NCI-H146 (cell line): ENCODE measurements at regions not wholly inside any gene's neighbourhood (a gene's known extent, or its start where the extent isn't known, plus 50 kb on each side); places are given as distances from the start of the nearest gene placed in this dataset.
"Not testable (repeated sequence)": the region's sequence is repeated elsewhere in the genome, so short reads cannot be mapped to it uniquely, and the experiment has no call there.

ENCODE experiments used
- DNase-seq: peaks from one replicate; lab custom pipeline; 2025; lab: John Stamatoyannopoulos, UW

- no peak for DNase-seq
These were observed 167.1 kb upstream of the FAM3C start for GRCh38 chr7:121563177-121563576.

- no peak for DNase-seq
These were observed 166.2 kb upstream of the FAM3C start for GRCh38 chr7:121562259-121562658.

GRCh38 chr7:121561717-121562116 lies 165.6 kb upstream of the FAM3C start:
- DNase-seq, result peak; percentile 40

DNA sequence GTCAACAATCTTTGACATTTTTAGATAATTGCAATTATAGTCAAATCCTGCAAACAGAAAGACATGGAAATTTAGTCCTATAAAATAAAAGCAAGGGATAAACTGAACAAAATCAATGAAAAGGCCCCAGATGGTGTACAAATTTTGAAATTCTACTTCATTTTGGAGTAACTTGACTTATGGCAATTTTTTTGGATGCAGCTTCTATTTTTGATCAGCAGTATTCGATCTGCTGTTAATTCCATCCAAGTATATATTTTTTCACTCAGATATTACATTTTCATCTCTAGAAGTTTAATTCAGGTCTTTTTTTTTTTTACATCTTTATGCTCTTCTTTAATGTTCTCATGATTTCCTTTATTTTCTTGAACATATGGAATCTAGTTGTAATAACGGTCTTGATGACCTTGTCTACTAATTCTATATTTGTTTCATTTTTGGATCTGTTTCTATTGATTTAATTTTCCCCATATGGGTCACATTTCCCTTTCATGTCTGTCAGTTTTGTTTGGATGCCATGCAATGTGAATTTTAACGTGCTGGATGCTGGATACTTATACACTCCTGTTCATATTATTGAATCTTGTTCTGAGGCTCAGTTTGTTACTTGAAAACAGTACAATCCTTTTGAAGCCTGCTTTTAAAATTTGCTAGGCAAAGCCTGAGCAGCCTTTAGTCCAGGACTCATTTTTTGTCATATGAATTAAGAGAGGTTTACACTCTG lies 164.3 kb upstream of the FAM3C start:
- DNase-seq, result no peak

DNA sequence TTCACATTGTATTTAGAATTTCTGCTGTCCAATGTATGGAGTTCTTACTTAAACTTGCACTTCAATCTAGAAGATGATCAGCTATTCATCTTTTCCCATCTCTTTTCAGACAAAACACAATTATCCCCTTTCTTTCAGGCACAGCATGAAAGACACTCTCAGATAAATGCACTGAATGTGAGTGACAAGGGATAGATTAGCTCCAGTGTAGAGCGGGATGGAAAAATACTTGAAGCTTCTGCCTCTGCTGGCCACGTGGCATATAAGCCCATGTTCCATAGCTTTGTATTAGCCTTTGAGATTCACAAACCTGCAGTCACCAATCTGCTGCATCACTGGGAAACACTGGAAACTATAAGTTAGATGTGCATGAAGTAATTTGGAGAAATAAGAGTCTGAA lies 162.2 kb upstream of the FAM3C start:
- DNase-seq, result peak; percentile 44

DNA sequence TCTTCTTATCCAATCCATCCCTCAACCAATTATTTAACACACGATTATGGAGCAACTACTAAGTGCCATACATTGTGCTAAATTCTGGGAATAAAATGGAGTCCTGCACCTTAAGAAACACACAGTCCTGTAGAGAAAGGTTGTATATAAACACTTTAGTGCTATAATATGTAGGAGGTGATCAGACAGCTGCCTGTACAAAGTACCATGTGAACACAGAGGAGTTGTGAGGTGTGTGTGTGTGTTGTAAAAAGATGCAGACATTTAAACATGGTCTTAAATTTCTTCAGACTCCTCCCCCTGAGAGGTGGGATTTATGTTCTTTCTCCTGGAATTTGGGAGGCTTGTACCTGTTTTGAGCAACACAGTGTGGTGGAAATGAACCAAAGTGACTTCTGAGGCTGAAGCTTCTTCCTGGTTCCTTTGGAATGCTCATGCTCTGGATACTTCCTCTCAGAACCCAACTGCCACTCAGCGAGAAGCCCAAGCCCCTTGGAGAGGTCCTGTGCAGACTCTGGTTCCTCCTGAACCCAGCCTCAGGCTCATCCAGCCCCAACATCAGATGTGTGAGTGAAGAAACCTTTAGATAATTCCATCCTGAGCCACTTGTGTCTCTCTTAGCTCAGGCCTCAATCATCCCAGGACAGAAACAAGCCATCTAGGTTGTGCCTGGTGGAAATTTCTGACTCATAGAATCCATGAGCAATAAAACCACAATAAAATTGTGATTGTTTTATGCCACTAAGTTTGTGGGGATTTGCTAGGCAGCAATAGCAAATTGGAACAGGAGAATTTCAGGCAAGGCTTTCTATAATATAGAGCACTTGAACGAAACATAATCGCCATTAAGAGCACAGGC lies 161.2 kb upstream of the FAM3C start:
- DNase-seq, result no peak

- DNase-seq, result no peak
These were observed 159.4 kb upstream of the FAM3C start for GRCh38 chr7:121555558-121555957.

DNA sequence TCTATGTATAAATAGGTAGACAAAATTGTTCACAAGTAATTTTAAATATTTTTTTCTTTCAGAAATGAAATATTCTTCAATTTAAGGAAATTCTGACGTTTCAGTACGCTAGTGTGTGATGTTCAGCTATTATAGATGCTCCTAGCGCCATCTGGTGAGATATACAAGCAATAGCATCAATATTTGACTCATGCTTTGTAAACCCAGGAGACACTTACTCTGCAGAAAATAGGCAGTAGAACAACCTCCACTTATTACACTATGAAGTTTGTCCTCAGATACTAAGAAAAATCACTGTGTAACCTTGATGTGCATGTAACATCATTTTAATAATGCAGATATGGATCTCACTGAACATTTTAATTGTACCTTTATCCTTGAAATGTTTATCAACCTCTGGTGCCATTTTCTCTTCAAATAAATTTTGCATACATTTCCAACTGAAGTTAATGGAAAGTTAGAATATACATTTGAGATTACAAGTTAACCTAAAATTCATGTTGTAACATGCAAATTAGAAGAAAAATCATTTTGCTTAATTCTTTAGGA lies 151.5 kb upstream of the FAM3C start:
- peak; percentile 67 for DNase-seq

DNA sequence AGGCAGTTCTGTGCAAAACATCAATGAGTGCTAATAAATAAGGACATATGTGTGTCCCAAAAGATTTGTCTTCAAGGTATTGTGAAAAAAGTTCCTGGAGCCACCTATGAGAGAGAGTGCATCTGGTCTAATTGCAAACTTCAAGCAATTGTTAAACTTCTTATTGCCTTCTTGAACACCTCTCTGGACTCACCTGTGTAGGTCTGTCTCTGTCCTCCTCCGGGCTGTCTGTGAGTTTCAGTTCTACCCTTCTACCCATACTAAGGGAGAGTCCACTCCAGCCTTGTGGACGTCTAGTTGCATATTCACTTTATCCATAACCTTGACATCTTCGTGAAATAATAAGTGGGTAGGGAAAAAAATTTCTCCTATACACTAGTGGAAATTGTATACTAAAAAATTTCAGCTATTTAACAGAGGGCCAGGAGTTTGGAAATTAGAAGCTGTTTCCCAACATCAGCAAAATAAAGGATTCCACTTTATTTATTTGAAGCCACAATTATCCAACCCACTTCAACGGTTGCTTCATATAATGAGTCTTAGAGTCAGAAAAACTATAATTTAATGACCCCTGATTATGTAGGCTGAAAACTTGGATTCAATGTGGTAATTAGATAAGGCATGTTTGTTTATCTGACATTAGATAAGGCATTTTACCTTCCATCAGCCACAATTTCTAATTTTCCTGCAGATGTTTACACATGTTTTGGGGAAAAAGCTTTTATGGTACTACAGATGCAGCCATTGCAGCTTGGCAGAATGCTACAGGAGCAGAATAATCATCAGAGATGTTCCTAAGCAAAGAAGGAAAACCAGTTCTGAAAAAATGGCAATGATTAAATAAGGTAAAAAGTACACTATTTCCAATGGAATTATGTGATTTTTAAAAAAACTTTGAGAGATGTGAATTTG lies 150.8 kb upstream of the FAM3C start:
- peak; percentile 31 for DNase-seq

GRCh38 chr7:121545418-121545817 lies 149.3 kb upstream of the FAM3C start:
- DNase-seq, result no peak

- no peak for DNase-seq
These were observed 148.6 kb upstream of the FAM3C start for GRCh38 chr7:121544726-121545125.

GRCh38 chr7:121544238-121544637 lies 148.1 kb upstream of the FAM3C start:
- no peak for DNase-seq

- DNase-seq, result no peak
These were observed 145.3 kb upstream of the FAM3C start for GRCh38 chr7:121541457-121541856.

DNA sequence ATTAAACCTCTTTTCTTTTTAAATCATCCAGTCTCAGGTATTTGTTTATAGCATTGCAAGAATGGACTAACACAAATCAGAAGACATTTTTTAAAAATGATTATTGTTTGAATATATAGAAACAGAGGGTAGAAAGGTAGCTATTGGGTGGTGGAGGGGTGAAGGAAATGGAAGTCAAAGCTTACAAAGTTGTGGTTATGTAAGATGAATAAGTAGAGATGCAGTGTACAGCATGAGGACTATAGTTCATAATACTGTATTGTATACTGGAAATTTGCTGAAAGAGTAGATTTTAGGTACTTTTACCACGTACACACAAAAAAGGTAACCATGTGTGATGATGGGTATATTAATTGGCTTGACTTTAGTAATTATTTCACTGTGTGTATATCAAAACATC lies 144.0 kb upstream of the FAM3C start:
- no peak for DNase-seq

GRCh38 chr7:121537031-121537430 lies 140.9 kb upstream of the FAM3C start:
- DNase-seq, result no peak

DNA sequence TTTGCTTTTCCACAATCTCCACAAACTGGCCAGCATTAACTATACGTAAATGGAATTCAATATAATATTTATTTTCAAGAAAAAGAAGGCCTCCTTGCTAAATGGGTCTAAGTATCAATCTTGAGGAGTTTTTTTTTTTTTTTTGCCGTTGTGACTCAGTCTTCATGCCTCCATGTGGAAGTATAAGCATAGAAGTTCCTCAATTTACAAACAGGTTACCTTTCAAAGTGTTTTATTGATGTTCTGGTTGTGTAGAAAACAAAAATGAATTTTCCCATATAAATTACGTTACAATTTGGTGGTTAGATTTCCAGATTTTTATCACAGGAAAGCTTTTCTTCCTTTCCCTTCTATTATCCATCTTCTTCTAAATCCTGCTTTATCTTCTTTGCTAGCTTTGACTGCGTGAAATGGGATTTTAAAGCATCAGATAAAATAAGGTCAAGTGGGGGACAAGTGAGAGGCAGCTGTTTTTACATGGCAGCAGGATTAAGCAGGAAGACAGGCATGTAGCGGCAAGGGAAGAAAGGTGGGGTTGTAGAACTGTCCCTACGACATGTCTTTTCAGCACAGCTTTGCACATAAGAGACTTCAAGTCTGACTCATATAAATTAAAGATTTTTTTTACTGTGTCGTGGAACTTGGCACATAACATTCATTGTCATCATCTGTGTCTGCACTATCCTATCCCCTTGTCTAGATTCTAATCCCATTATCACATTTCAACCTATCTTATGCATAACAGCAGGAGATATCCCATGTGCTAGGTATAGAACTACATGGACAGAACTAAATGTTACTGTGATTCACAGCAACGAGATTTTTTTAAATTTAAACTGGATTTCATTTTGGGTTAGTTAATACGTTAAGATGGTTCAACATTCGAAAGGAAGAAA lies 135.3 kb upstream of the FAM3C start:
- no peak for DNase-seq

GRCh38 chr7:121530227-121531174 lies 134.4 kb upstream of the FAM3C start:
- no peak for DNase-seq

- no peak for DNase-seq
These were observed 132.9 kb upstream of the FAM3C start for GRCh38 chr7:121529003-121529402.

GRCh38 chr7:121526210-121526609 lies 130.1 kb upstream of the FAM3C start:
- not testable (repeated sequence) for DNase-seq
